ENCODE measurements at regions not wholly inside any gene's neighbourhood (a gene's known extent, or its start where the extent isn't known, plus 50 kb on each side); places are given as distances from the start of the nearest gene placed in this dataset.

DNA sequence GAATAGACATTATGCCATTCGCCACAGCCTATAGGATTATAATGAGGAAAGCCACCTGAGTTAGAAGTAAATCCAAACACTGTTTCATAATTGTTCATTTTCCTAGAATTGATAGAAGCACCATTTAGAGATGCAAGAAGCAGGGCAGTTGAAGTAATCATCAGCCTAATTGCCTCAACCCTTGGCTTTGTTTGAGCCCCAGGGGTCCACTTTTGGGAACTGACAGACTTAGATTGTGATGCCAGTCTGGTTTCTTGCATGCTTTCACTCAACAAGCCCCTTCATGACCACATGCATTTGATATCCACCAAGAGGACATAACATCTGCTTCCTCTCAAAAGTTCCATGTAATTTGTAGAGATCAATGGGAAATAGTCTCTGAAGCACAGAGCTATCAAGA, 97.2 kb upstream of the COL8A1 start:
- Histone ChIP-seq H2AK5ac (ENCODE audit: insufficient read length, low read length) (no peak overlapping the region), H3K79me2 (ENCODE audit: insufficient read depth, low read length) (no peaks in the 10 kb centered on the region), H2BK5ac (ENCODE audit: insufficient read length, low read length) (no peak overlapping the region), H3K27me3 (ENCODE audit: insufficient read depth, low read length) (no peaks in the 10 kb centered on the region), H4K8ac (replicated peaks; ENCODE audit: insufficient read length, low read depth, low read length) (no peak overlapping the region), H2BK120ac (ENCODE audit: low read depth, low read length, poor library complexity, severe bottlenecking) (no peak overlapping the region), H3K27ac (ENCODE audit: insufficient read length, low read depth, low read length) (no peak overlapping the region), H4K91ac (ENCODE audit: insufficient read length, low read depth, low read length) (no peak overlapping the region), H2AFZ (ENCODE audit: low read length) (no peak overlapping the region), H4K5ac (ENCODE audit: insufficient read length, low read depth, low read length) (no peak overlapping the region), H3K4me2 (ENCODE audit: insufficient read depth, insufficient read length, low read length) (no peak overlapping the region), H3K9ac (ENCODE audit: extremely low read depth, insufficient read length, low read length) (no peak overlapping the region), H3K23me2 (ENCODE audit: insufficient read length, low read depth, low read length, poor library complexity, severe bottlenecking) (no peaks in the 10 kb centered on the region), H3K14ac (ENCODE audit: insufficient read depth, low read length) (no peak overlapping the region), H3K79me1 (ENCODE audit: insufficient read depth, low read depth, low read length, poor library complexity, severe bottlenecking) (no peaks in the 10 kb centered on the region), H3K56ac (ENCODE audit: insufficient read length, low read depth, low read length) (no peak overlapping the region), H3K23ac (ENCODE audit: insufficient read length, low read depth, low read length) (no peak overlapping the region), H2BK15ac (ENCODE audit: low read depth, low read length) (no peak overlapping the region), H3T11ph (ENCODE audit: low read length) (no peak overlapping the region), H3K4me1 (ENCODE audit: insufficient read depth, low read length) (no peaks in the 10 kb centered on the region), H3K18ac (ENCODE audit: insufficient read length, low read depth, low read length) (no peak overlapping the region), H4K20me1 (ENCODE audit: control insufficient read depth, insufficient read depth, insufficient read length) (no peaks in the 10 kb centered on the region), H3K4ac (ENCODE audit: low read depth, low read length) (no peak overlapping the region), H3K9me3 (ENCODE audit: control insufficient read depth, low read depth, low read length) (no peaks in the 10 kb centered on the region), H2BK12ac (ENCODE audit: insufficient read length, low read depth, low read length) (no peak overlapping the region), H2BK20ac (ENCODE audit: low read depth, low read length, poor library complexity, severe bottlenecking) (no peak overlapping the region)
- H3K9me3 Mint-ChIP-seq, result no peaks in the 10 kb centered on the region; a peak in 1 of 5 replicates
- no peak for DNase-seq
- H3K4me1 Mint-ChIP-seq, result peaks cover 0 to 10% of the 10 kb centered on the region in 2 experiments; a peak in 2 of 4 replicates
- TF ChIP-seq, protein P1, sequence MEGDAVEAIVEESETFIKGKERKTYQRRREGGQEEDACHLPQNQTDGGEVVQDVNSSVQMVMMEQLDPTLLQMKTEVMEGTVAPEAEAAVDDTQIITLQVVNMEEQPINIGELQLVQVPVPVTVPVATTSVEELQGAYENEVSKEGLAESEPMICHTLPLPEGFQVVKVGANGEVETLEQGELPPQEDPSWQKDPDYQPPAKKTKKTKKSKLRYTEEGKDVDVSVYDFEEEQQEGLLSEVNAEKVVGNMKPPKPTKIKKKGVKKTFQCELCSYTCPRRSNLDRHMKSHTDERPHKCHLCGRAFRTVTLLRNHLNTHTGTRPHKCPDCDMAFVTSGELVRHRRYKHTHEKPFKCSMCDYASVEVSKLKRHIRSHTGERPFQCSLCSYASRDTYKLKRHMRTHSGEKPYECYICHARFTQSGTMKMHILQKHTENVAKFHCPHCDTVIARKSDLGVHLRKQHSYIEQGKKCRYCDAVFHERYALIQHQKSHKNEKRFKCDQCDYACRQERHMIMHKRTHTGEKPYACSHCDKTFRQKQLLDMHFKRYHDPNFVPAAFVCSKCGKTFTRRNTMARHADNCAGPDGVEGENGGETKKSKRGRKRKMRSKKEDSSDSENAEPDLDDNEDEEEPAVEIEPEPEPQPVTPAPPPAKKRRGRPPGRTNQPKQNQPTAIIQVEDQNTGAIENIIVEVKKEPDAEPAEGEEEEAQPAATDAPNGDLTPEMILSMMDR (conservative IDR thresholded peaks at IDR 0.05), result no peak
- WGBS (ENCODE audit: extremely low coverage, insufficient read length, low lambda C conversion rate), result no CpG with 5 or more reads among the region's 1 CpG
- no peak overlapping the region for H3K4me3 Mint-ChIP-seq
- H3K27me3 Mint-ChIP-seq (ENCODE audit: low read depth), result no peaks in the 10 kb centered on the region; the same call in 1 of the 2 replicates
- no peak overlapping the region for H3K27ac Mint-ChIP-seq
- H3K36me3 Mint-ChIP-seq (ENCODE audit: insufficient read depth in 1 of 3, low read depth in 3 of 3), result no peaks in the 10 kb centered on the region; a peak in 1 of 7 replicates
